Esophagus squamous epithelium (tissue), 4 donors: ENCODE measurements at regions not wholly inside any gene's neighbourhood (a gene's known extent, or its start where the extent isn't known, plus 50 kb on each side); places are given as distances from the start of the nearest gene placed in this dataset.

Source experiments
- POLR2A ChIP-seq, 4 donors: fragments of 450-650 bp; IDR thresholded peaks; one replicate each; pipeline ENCODE4 v1.6.1; 2017; ENCODE audit warnings: antibody characterized with exemption in 4 of 4, mild to moderate bottlenecking in 4 of 4, moderate library complexity in 3 of 4
- TF ChIP-seq, protein P1 (sequence below), 6 experiments: fragments of 450-650 bp in 4 of 6; fragments of 200-600 bp in 2 of 6; sonication (generic) in 2 of 6; IDR thresholded peaks; one replicate each; pipeline ENCODE4 v1.5.1; 2016 to 2019; ENCODE audit warnings: antibody characterized with exemption in 6 of 6, mild to moderate bottlenecking in 4 of 6, moderate library complexity in 4 of 6

DNA sequence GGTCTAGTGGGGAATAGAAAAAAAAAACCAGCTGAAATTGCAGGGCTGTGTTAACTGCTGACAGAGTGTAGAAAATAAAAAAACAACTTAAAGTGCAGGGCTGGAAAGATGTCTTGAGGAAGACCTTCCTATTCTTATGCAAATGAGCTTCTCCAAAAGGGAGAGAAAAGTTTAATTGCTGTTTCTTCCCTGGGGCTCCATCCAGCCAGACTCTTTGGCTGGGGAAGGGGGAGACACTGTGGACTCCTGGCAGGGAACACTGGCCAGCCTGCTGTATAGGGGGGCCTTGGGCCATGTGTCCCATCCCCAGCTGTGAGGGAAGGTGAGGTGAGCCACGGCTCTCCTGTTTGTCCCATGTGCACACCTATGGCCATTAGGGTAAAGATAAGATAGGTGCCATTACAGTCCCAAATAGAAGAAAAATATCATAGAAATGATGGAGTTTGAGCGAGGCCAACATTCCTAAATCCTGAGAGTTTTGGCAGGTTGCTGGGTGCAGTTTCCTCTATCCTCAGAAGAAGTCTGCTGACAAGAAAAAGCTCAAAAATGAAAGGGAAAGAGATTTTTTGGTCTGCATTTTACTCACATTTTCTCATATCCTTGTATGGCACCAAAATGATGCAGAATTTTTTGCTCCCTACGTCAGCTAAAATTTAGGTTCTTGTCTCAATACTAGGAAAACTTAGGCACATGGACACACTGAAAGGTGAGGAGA is 901.7 kb downstream of the PLOD2 start:
- TF ChIP-seq, protein P1, sequence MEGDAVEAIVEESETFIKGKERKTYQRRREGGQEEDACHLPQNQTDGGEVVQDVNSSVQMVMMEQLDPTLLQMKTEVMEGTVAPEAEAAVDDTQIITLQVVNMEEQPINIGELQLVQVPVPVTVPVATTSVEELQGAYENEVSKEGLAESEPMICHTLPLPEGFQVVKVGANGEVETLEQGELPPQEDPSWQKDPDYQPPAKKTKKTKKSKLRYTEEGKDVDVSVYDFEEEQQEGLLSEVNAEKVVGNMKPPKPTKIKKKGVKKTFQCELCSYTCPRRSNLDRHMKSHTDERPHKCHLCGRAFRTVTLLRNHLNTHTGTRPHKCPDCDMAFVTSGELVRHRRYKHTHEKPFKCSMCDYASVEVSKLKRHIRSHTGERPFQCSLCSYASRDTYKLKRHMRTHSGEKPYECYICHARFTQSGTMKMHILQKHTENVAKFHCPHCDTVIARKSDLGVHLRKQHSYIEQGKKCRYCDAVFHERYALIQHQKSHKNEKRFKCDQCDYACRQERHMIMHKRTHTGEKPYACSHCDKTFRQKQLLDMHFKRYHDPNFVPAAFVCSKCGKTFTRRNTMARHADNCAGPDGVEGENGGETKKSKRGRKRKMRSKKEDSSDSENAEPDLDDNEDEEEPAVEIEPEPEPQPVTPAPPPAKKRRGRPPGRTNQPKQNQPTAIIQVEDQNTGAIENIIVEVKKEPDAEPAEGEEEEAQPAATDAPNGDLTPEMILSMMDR (IDR thresholded peaks at IDR 0.05), result no peak
- TF ChIP-seq POLR2A (IDR thresholded peaks at IDR 0.05), result no peak
